Keratinocyte (primary cell): ENCODE measurements at regions not wholly inside any gene's neighbourhood (a gene's known extent, or its start where the extent isn't known, plus 50 kb on each side); places are given as distances from the start of the nearest gene placed in this dataset.

Experiments used
- DNase-seq: peaks from one replicate; pipeline ENCODE4 v3.0.0-alpha.2; 2011; ENCODE audit warnings: low read depth, missing footprints, low spot score
- FAIRE-seq: peaks from 2 replicates; lab custom pipeline; 2011; peaks lifted over from hg19 to GRCh38; lab: Jason Lieb, UNC
- H2AFZ ChIP-seq: 2 replicates; pipeline ENCODE4 v1.6.0; 2012; ENCODE audit warnings: low read length, control low read depth, inconsistent platforms; ENCODE audit not compliant: control insufficient read depth
- H3K27ac ChIP-seq: 2 replicates; pipeline ENCODE4 v1.5.1; 2011; ENCODE audit warnings: low read length; ENCODE audit not compliant: control insufficient read depth, insufficient read depth
- H3K27me3 ChIP-seq: 3 replicates; pipeline ENCODE4 v1.6.0; 2011; ENCODE audit warnings: low read length; ENCODE audit not compliant: control insufficient read depth, insufficient read depth; ENCODE audit errors: extremely low read depth
- H3K36me3 ChIP-seq, 2 experiments: 2 replicates in 1 of 2; 3 replicates in 1 of 2; pipeline ENCODE4 v1.5.1; 2011; ENCODE audit warnings: low read length in 2 of 2, mild to moderate bottlenecking in 1 of 2; ENCODE audit not compliant: control insufficient read depth in 2 of 2, insufficient read depth in 2 of 2; ENCODE audit errors: extremely low read depth in 1 of 2
- H3K4me1 ChIP-seq: 3 replicates; pipeline ENCODE4 v1.5.1; 2011; ENCODE audit warnings: low read length; ENCODE audit not compliant: control insufficient read depth, insufficient read depth; ENCODE audit errors: extremely low read depth
- H3K4me2 ChIP-seq: 3 replicates; pipeline ENCODE4 v1.6.0; 2011; ENCODE audit warnings: low read depth, low read length; ENCODE audit not compliant: control insufficient read depth, insufficient read depth; ENCODE audit errors: extremely low read depth
- H3K4me3 ChIP-seq, 3 experiments: fragments of 200-600 bp in 1 of 3; sonication (generic) in 1 of 3; 2 replicates in 2 of 3; 3 replicates in 1 of 3; pipeline ENCODE4 v1.5.1; 2011 to 2016; ENCODE audit warnings: low read length in 3 of 3, mild to moderate bottlenecking in 3 of 3, control low read depth in 2 of 3, inconsistent platforms in 1 of 3, low read depth in 1 of 3, mixed read lengths in 1 of 3, mixed run types in 1 of 3, moderate library complexity in 1 of 3; ENCODE audit not compliant: control insufficient read depth in 2 of 3, insufficient read depth in 2 of 3; ENCODE audit errors: extremely low read depth in 1 of 3
- H3K79me2 ChIP-seq: 2 replicates; pipeline ENCODE4 v1.6.0; 2012; ENCODE audit warnings: low read length; ENCODE audit not compliant: control insufficient read depth, insufficient read depth
- H3K9ac ChIP-seq: 3 replicates; pipeline ENCODE4 v1.6.0; 2011; ENCODE audit warnings: low read length; ENCODE audit not compliant: control insufficient read depth, insufficient read depth; ENCODE audit errors: extremely low read depth
- H3K9me1 ChIP-seq: 3 replicates; pipeline ENCODE4 v1.6.0; 2011; ENCODE audit warnings: low read length; ENCODE audit not compliant: control insufficient read depth, insufficient read depth; ENCODE audit errors: extremely low read depth
- H3K9me3 ChIP-seq: 2 replicates; pipeline ENCODE4 v1.5.1; 2012; ENCODE audit warnings: low read depth, low read length; ENCODE audit not compliant: control insufficient read depth
- H4K20me1 ChIP-seq: 3 replicates; pipeline ENCODE4 v1.6.0; 2011; ENCODE audit warnings: low read length; ENCODE audit not compliant: control insufficient read depth, insufficient read depth; ENCODE audit errors: extremely low read depth
- EZH2 ChIP-seq: IDR thresholded peaks from one replicate; pipeline ENCODE4 v1.6.1; 2012; ENCODE audit warnings: inconsistent platforms, mild to moderate bottlenecking, low read length, moderate library complexity
- dilution Hi-C: fragments of 300-500 bp; cut with MboI; formaldehyde crosslinking; loops from one replicate; pipeline ENCODE4 v1.7.0; 2020; ENCODE audit warnings: low sequenced_read_pairs; ENCODE audit not compliant: extremely low pct_ligation_motif_present
- TF ChIP-seq, protein P1 (sequence below), 3 experiments: IDR thresholded peaks in 1 of 3; conservative IDR thresholded peaks in 1 of 3; optimal IDR thresholded peaks in 1 of 3; 2 replicates in 2 of 3; 3 replicates in 1 of 3; pipeline versions ENCODE3 to v1.5.1; 2011; ENCODE audit warnings: low read length in 3 of 3, mild to moderate bottlenecking in 3 of 3, moderate library complexity in 2 of 3, control low read depth in 1 of 3, inconsistent platforms in 1 of 3; ENCODE audit not compliant: insufficient read depth in 2 of 3; ENCODE audit errors: extremely low read depth in 1 of 3

DNA sequence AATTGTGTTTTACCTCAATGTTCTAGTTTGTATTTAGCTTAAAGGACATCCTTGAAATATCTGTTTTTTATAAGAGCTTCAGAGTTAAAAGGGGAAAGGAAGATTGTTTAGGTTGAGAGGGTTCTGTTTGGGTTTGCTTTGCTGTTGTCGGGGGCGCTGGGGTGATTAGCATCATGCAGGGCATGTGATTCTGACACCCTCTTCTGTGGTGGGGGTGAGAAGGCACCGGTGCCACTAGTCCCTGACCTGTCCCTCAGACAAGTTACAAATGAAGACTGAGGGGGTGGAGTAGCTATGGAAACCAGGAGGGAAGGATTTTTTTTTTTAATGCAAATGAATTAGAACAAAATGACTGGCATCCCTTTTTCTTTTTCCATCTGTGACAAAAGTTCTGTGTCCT, 291.3 kb downstream of the RPAP3 start:
- FAIRE-seq (no peak), DNase-seq (no peak)
- Histone ChIP-seq H3K9me1 (no peaks in the 10 kb centered on the region), H3K4me2 (no peak overlapping the region), H2AFZ (no peak overlapping the region), H3K4me1 (peaks cover 6% of the 10 kb centered on the region), H3K36me3 (no peaks in the 10 kb centered on the region), H3K79me2 (no peaks in the 10 kb centered on the region), H3K4me3 (no peak overlapping the region), H3K27me3 (no peaks in the 10 kb centered on the region), H3K9ac (no peak overlapping the region), H3K9me3 (no peaks in the 10 kb centered on the region), H4K20me1 (no peaks in the 10 kb centered on the region), H3K27ac (no peak overlapping the region)
- dilution Hi-C loops, result no loop called here
- TF ChIP-seq EZH2, result no peak
- TF ChIP-seq, protein P1, sequence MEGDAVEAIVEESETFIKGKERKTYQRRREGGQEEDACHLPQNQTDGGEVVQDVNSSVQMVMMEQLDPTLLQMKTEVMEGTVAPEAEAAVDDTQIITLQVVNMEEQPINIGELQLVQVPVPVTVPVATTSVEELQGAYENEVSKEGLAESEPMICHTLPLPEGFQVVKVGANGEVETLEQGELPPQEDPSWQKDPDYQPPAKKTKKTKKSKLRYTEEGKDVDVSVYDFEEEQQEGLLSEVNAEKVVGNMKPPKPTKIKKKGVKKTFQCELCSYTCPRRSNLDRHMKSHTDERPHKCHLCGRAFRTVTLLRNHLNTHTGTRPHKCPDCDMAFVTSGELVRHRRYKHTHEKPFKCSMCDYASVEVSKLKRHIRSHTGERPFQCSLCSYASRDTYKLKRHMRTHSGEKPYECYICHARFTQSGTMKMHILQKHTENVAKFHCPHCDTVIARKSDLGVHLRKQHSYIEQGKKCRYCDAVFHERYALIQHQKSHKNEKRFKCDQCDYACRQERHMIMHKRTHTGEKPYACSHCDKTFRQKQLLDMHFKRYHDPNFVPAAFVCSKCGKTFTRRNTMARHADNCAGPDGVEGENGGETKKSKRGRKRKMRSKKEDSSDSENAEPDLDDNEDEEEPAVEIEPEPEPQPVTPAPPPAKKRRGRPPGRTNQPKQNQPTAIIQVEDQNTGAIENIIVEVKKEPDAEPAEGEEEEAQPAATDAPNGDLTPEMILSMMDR (optimal IDR thresholded peaks at IDR 0.05 in 1 of 3, IDR thresholded peaks at IDR 0.05 in 1 of 3, conservative IDR thresholded peaks at IDR 0.05 in 1 of 3; ENCODE audit: extremely low read depth in 1 of 3, insufficient read depth in 2 of 3, low read length in 3 of 3), result no peak

DNA sequence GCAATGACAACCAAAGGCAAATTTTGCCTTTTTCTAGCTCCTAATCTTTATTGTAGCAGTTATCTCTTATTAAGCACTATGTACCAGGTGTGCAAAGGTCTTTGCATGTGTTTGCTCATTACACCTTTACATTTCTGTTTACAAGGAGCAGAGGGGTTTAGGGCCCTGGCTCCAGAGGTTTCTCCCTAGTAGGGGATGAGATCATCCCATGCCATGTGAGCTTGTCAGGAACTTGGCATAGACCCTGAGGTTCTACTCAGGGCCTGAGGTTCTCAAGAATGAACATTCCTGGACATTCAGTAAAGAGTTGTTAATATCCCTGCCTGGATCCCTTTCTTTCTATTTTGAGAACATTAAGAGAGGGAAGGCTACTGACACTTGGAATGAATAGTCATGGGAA, 292.0 kb downstream of the RPAP3 start:
- Histone ChIP-seq H3K36me3 (no peaks in the 10 kb centered on the region), H3K79me2 (no peaks in the 10 kb centered on the region), H3K27me3 (no peaks in the 10 kb centered on the region), H4K20me1 (no peaks in the 10 kb centered on the region), H3K4me2 (no peak overlapping the region), H3K9ac (no peak overlapping the region), H3K9me1 (no peaks in the 10 kb centered on the region), H2AFZ (no peak overlapping the region), H3K27ac (no peak overlapping the region), H3K4me3 (no peak overlapping the region), H3K4me1 (peaks cover 6% of the 10 kb centered on the region), H3K9me3 (no peaks in the 10 kb centered on the region)
- FAIRE-seq (no peak), DNase-seq (no peak)
- TF ChIP-seq, protein P1 (optimal IDR thresholded peaks at IDR 0.05 in 1 of 3, IDR thresholded peaks at IDR 0.05 in 1 of 3, conservative IDR thresholded peaks at IDR 0.05 in 1 of 3; ENCODE audit: extremely low read depth in 1 of 3, insufficient read depth in 2 of 3, low read length in 3 of 3), result no peak
- TF ChIP-seq EZH2, result no peak
- dilution Hi-C loops, result no loop called here
